Putamen (tissue), 1 donor: ENCODE measurements at regions not wholly inside any gene's neighbourhood (a gene's known extent, or its start where the extent isn't known, plus 50 kb on each side); places are given as distances from the start of the nearest gene placed in this dataset.
"Not testable (repeated sequence)": the region's sequence is repeated elsewhere in the genome, so short reads cannot be mapped to it uniquely, and the experiment has no call there.

Experiments
- DNase-seq: peaks from one replicate; pipeline ENCODE4 v3.0.0-alpha.2; 2016; ENCODE audit warnings: low spot score

- DNase-seq: no peak
Measured at GRCh38 chr2:176851889-176852483, 360.6 kb upstream of the HNRNPA3 start.

DNA sequence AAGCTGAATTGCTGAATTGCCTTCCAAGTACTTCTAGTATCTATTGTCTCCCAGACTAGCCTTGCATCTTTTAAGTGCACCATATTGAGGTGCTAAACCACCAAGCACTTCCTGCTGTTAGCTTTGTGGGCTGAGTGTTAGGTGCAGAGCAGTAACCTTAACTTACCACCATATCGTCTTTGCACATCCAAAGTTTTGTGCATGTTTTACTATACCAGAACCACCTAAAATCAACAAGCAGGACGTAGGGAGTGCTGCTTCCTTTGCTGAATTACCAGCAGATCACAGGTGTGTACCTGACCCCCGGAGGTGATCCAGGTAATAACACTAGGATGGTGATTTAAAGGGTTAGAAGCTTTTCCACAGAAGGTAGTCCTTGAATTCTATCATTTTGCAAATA is 359.9 kb upstream of the HNRNPA3 start:
- DNase-seq: no peak

- DNase-seq: no peak
Measured at GRCh38 chr2:176854062-176854461, 358.5 kb upstream of the HNRNPA3 start.

GRCh38 chr2:176854878-176855277 is 357.7 kb upstream of the HNRNPA3 start:
- DNase-seq: no peak

DNA sequence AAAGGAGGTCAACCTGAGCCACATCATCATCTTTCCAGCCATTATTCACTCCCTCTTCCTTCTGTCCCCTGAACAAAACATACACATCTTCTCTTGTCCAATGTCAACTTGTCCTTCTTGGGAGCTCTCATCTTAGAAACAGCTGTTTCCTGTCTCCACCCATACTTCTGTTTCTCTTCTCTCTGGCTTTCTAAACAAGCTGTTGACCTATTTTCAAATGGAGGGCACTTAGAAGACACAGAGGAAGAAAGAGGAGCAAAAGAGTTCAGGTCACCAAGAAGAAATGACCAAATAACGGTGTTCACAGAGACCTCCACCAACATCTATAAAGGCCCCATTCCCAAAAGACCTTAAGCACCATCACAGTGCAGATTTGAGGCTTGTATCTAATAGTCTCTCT is 355.9 kb upstream of the HNRNPA3 start:
- no peak for DNase-seq

DNA sequence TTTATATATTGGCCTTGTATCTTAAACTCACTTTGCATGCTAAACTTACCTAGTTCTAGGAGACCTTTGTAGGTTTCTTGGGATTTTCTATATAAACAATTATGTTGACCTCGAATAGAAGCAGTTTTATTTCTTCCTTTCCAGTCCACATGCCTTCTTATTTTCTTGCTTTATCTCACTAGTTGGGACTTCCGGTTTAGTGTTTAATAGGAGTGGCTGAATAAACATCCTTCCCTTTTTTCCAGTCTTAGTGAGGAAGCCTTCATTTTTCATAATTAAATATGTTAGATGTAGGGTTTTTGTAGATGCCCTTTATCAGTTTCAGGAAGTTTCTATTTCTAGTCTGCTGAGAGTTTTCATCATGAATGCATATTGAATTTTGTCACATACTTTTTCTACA is 347.3 kb upstream of the HNRNPA3 start:
- DNase-seq: no peak

DNA sequence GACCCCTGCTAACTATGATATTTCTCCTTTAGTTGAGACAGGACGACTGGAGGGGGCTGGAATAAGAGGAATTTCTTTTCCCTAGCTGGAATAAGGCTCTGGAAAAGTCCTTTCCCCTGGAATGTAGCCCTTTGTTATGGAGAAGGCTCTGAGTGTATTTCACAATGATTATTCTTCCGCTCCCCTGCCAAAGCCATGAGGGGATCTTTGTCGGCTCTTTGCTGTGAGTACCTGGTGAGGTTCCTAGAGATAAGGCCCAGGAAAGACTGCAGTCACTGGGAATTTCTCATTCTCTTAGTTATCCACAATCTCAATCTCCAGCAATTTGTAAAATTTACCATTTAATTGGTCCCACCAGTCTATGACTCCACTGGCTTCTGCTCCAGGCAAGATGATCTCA is 340.2 kb upstream of the HNRNPA3 start:
- no peak for DNase-seq

DNA sequence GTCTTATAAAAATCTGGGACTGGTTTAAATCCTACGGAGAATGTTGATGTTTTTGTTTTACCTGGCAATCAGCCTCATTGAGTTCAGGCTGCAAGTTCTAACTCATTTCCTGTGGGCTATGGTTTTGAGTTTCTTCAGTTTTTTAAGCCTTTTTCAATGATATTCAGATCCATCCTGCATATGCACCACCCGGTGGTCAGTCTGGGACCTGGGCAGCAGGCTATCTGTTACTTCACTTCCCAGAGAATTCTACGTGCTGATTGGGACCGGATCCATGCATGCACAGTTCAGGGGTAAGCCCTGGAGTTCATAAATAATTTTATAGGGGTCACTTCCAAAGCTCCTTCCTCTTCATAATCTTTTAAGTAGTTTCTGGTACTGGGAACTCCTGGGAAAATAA is 339.2 kb upstream of the HNRNPA3 start:
- DNase-seq: no peak

GRCh38 chr2:176876493-176877103 is 336.0 kb upstream of the HNRNPA3 start:
- DNase-seq: no peak

DNA sequence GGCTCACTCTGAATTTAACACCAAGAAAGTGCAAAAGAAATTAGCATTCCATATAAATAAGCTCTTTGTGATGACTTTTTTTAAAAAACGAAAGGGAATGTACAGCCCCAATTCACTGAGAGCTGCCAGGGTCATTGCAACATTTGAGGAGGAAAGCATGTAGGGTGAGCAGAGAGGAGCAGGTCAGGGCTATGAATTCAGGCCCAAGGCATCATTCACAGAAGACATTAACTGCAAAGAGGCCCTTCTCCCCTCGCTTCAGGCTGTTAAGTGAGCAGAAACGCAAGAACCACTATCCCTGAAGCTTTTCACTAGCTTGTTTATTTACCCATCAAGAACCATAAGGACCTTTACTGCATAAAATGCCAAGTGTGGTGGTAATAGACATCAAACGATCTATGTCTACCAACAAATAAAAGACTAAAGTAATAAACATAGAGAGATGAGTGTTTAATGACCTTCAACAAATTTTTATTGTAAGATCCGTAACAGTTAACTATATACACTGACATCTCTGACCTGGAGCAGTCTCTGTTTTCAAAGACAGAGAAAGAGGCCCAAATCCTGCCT is 333.1 kb upstream of the HNRNPA3 start:
- no peak for DNase-seq

DNA sequence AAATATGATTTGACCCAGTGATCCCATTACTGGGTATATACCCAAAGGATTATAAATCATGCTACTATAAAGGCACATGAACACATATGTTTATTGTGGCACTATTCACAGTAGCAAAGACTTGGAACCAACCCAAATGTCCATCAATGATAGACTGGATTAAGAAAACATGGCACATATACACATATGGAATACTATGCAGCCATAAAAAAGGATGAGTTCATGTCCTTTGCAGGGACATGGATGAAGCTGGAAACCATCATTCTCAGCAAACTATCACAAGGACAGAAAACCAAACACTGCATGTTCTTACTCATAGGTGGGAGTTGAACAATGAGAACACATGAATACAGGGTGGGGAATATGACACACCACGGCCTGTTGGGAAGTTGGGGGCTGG is 330.5 kb upstream of the HNRNPA3 start:
- not testable (repeated sequence) for DNase-seq

DNA sequence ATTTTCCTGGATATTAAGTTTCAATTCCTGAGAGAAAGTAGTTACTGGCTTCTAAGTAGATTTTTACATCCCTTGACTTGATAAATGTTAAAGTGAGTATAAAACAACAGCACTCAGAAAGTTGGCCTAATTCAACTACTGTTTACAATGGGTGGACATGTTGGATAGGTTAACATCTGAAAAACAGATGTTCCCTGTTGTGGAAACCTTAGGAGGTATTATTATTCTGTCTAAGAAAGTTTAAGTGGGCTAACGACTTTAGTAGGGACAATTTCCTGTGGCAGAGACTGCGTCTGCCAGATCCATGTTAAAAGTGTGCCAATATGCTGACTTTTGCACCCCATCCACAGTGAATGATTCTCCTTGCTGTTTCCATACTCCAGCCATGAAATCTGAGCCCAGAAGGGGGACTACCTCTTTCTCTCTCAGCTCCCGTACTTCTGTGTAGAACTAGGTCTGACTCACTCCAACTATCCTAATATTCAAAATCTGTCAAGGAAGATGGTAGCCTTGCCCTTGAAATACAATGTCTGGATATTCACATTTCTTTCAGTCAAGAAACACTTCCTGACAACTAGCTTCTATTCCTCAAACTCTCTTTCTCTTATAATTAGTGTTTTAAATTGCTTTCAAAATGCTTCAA is 327.5 kb upstream of the HNRNPA3 start:
- no peak for DNase-seq

GRCh38 chr2:176885661-176886060 is 326.9 kb upstream of the HNRNPA3 start:
- DNase-seq: no peak

DNA sequence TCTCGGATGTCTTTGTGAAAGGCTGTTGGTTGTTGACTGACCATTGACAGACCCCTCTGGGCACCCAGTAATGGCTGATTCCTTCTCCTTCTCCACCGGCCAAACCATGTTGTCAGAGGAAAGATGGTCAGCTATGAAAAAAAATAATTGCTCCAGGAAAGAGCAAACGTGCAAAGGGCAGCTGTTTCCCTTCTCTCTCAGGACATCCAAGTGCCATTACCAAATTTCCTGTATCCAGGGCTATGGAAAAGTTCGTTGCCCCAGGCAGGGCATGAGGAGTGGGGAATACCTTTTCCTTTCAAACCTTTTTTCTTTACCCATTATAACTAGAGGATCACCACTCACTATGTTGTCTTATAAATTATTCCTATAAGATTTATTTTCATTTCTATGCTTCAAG is 321.5 kb upstream of the HNRNPA3 start:
- no peak for DNase-seq

DNA sequence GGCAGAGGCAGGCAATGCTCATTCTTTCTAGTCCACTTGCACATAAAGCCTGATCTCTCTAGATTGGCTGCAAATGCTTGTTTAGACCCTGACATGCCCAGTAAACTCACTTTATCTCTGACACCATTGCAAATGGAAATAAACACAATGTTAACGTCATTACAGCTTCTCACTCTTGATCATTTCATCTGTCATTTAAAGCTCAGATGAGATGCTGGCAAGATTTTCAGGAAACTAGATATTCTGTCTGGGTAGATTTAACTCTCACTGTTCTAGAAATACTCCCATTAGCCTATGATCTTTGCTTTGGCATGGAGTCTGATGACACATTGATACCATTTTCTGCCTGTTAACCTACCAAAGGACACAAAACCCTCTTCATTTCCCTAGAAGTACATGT is 320.7 kb upstream of the HNRNPA3 start:
- DNase-seq: no peak

GRCh38 chr2:176892676-176893226 is 319.8 kb upstream of the HNRNPA3 start:
- DNase-seq: peak; percentile 1

GRCh38 chr2:176895158-176895557 is 317.4 kb upstream of the HNRNPA3 start:
- DNase-seq: no peak

GRCh38 chr2:176902454-176902853 is 310.1 kb upstream of the HNRNPA3 start:
- no peak for DNase-seq

DNA sequence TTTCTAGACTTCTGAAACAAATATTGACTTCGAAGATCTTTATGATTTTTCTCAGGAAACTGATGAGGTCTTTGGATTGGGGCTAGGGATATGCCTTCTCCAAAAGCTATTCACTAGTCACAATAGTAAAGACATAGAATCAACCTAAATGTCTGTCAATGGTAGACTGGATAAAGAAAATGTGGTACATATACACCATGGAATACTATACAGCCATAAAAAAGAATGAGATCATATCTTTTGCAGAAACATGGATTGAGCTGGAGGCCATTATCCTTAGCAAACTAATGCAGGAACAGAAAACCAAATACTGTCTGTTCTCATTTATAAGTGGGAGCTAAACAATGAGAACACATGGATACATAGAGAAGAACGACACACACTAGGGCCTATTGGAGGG is 308.5 kb upstream of the HNRNPA3 start:
- DNase-seq: not testable (repeated sequence)

- DNase-seq: no peak
Measured at GRCh38 chr2:176907341-176907740, 305.3 kb upstream of the HNRNPA3 start.

- DNase-seq: no peak
Measured at GRCh38 chr2:176910828-176911227, 301.8 kb upstream of the HNRNPA3 start.

GRCh38 chr2:176913955-176914354 is 298.6 kb upstream of the HNRNPA3 start:
- DNase-seq: no peak

DNA sequence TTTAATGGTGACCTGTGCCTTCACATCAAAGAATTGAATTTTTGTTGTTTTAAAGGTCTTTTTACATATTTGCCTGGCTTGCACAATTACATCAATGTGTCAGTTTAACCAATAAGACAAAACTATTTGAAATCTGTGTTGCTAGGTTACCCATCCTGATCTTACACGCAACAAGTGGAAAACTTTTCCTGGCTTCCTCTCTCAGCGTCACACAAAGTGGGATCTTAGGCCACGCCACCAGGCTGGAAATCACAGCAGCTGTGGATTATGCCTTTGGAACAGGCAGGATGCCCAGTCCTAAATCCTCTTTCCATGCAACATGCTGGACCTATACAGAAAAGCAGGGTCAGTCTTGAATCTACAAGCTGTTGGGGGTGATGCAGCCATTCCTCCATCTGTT is 298.2 kb upstream of the HNRNPA3 start:
- no peak for DNase-seq
